ENCODE measurements at regions not wholly inside any gene's neighbourhood (a gene's known extent, or its start where the extent isn't known, plus 50 kb on each side); places are given as distances from the start of the nearest gene placed in this dataset.

DNA sequence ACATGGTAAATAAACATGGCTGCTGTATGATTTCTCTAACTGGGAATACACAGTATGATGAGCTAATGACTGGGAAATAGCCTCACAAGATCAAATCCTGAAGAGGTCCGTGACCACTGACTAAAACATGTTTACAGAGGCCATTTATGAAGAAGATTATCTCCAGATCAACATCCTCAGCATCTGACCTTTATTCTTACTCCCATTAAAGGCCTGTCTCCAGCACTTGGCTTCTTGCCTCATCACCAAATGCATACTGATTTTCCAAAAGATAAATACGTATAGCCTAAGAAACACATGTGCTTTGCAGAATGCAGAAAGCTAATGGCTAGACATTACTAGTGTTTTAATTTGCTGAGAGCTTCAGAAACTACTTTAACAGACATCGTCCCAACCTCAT, 108.0 kb upstream of the TSLP start:
- DNase-seq = no peak
- H3K27ac ChIP-seq = no peak overlapping the region
- 75 to 79% methylated on average over 3 of the region's 3 CpGs for WGBS, 2 donors
- peaks cover 0 to 14% (median 0%) of the 10 kb centered on the region in 9 donors for H3K4me1 ChIP-seq
- intact Hi-C loops (cut with DNase I) = no loop called here
- H3K36me3 ChIP-seq = no peaks in the 10 kb centered on the region
- no peak for ATAC-seq
- H3K9me3 ChIP-seq = no peaks in the 10 kb centered on the region
- TF ChIP-seq, protein P1, sequence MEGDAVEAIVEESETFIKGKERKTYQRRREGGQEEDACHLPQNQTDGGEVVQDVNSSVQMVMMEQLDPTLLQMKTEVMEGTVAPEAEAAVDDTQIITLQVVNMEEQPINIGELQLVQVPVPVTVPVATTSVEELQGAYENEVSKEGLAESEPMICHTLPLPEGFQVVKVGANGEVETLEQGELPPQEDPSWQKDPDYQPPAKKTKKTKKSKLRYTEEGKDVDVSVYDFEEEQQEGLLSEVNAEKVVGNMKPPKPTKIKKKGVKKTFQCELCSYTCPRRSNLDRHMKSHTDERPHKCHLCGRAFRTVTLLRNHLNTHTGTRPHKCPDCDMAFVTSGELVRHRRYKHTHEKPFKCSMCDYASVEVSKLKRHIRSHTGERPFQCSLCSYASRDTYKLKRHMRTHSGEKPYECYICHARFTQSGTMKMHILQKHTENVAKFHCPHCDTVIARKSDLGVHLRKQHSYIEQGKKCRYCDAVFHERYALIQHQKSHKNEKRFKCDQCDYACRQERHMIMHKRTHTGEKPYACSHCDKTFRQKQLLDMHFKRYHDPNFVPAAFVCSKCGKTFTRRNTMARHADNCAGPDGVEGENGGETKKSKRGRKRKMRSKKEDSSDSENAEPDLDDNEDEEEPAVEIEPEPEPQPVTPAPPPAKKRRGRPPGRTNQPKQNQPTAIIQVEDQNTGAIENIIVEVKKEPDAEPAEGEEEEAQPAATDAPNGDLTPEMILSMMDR (IDR thresholded peaks at IDR 0.05) = no peak
- H3K4me3 ChIP-seq = no peak overlapping the region
- H3K27me3 ChIP-seq = no peaks in the 10 kb centered on the region

DNA sequence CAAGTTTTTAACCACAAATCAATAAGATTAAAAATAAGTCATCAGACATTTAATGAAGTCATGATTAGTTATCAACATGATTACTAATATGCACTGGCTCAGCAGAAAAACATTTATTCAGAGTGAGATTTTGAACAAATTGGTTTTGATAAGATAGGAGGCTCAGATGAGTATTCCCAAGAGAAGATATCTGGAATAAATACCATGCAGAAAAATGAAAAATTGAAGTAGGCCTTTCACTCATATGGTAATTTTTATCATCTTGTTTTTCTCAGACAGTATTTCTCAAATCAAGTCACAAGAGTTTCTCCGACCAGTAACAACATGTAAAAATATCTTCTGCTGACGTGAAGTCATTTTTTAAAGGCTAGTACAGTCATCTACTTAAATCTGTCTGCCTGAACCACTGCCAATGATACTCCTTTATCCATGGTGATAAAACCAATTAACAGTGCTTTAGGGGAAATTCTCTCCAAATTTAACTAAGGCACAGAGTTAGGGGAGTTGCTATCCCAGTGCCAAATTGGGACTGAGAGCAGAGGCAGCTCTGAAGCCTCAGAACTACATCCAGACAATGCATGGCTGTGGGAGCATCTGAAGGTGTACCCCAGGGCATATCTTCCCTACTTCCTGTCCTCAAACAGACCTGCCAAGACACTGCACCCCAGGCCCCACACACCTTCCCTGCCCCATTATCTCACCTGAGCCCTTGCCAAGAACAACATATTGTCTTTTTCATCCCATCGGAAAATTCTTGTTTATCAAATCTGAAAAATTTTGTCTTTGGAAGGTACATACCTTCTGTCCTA, 105.5 kb upstream of the TSLP start:
- intact Hi-C loops (cut with DNase I) = no loop called here
- H3K36me3 ChIP-seq = no peaks in the 10 kb centered on the region
- ATAC-seq (peak in 3 of 8 donors; percentile 19 to 34 (median 21)), DNase-seq (no peak)
- H3K4me3 ChIP-seq = no peak overlapping the region
- TF ChIP-seq, protein P1 (IDR thresholded peaks at IDR 0.05) = no peak
- no peaks in the 10 kb centered on the region for H3K9me3 ChIP-seq
- peaks cover 0 to 14% (median 0%) of the 10 kb centered on the region in 9 donors for H3K4me1 ChIP-seq
- no peak overlapping the region for H3K27ac ChIP-seq
- no peaks in the 10 kb centered on the region for H3K27me3 ChIP-seq
- 40 to 43% methylated on average over 3 of the region's 3 CpGs for WGBS, 2 donors

DNA sequence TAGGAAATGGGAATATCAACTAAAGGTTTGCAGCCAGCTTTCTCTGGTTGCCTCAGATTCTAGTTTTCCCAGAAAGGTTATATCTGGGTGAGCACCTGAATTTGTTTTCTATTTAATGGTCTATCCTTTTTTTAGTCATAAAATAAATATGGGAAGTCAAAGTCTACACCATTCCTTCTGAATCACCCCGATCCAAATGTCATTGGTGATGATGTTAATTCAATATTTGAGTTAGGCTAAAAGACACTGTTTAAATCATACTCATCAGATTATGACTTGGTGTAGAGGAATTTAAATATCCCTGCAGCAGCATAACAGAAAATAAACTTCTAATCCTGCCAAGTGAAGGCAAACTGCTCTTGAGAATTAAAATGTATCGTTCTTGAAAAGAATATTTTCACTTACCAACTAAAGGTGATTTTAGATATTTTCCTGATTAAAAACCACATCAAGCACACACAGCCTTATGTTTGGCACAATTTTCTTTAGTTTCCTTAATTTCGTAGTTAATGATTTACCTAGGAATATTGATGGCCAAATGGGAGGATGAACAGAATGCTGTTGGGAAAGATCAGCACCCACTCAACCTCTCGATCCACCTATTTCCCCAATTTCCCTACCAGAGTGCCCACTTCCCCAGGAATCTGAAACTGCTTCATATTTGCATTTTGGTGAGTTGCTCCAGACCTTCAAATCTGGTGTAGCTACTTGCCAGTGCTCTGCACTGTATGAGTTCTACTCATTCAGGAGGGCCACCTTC, 103.1 kb upstream of the TSLP start:
- Histone ChIP-seq H3K36me3 (no peaks in the 10 kb centered on the region), H3K9me3 (peaks cover 0 to 4% (median 0%) of the 10 kb centered on the region in 11 donors), H3K27ac (no peak overlapping the region), H3K27me3 (no peaks in the 10 kb centered on the region), H3K4me1 (peaks cover 0 to 14% (median 0%) of the 10 kb centered on the region in 9 donors), H3K4me3 (no peak overlapping the region)
- WGBS, 2 donors = 81 to 82% methylated on average over 4 of the region's 4 CpGs
- DNase-seq = no peak
- no peak for ATAC-seq
- TF ChIP-seq, protein P1 (IDR thresholded peaks at IDR 0.05) = no peak
- intact Hi-C loops (cut with DNase I) = no loop called here

DNA sequence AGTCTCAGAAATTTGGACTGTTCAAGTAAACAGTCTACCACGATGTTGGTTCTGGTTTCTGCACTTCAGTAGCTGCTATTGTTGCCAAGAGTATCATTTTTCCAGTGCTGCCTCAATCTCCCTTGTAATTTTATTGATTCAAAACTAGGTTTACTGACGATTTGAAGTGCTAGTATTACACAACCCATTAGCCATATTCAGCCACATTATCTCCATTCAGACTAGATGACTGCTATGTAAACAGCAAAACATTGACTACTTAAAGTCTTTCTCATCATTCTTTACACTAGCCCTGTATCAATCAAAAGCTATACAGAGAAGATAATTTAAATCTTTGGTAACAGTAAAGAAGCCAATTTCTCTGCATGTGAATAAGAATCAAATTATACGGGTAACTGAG, 102.0 kb upstream of the TSLP start:
- no peak overlapping the region for H3K4me3 ChIP-seq
- peaks cover 0 to 14% (median 0%) of the 10 kb centered on the region in 9 donors for H3K4me1 ChIP-seq
- 56 to 62% methylated on average over 3 of the region's 3 CpGs for WGBS, 2 donors
- H3K9me3 ChIP-seq = peaks cover 0 to 4% (median 0%) of the 10 kb centered on the region in 11 donors
- intact Hi-C loops (cut with DNase I) = no loop called here
- no peak for ATAC-seq
- no peaks in the 10 kb centered on the region for H3K36me3 ChIP-seq
- DNase-seq = no peak
- no peak overlapping the region for H3K27ac ChIP-seq
- no peaks in the 10 kb centered on the region for H3K27me3 ChIP-seq
- TF ChIP-seq, protein P1 (IDR thresholded peaks at IDR 0.05) = no peak
